HEK293T (cell line): ENCODE measurements at regions not wholly inside any gene's neighbourhood (a gene's known extent, or its start where the extent isn't known, plus 50 kb on each side); places are given as distances from the start of the nearest gene placed in this dataset.

ENCODE experiments used
- CTCF ChIA-PET: fragments of 350-600 bp; formaldehyde crosslinking; extraction: SDS; loops from one replicate; lab custom pipeline; 2021; ENCODE audit warnings: antibody characterized with exemption, inconsistent platforms; lab: Yijun Ruan, JAX
- POLR2A ChIA-PET: fragments of 350-600 bp; formaldehyde crosslinking; extraction: SDS; loops from one replicate; lab custom pipeline; 2020; ENCODE audit warnings: antibody characterized with exemption, inconsistent platforms; lab: Yijun Ruan, JAX
- DNase-seq: peaks from one replicate; pipeline ENCODE4 v3.0.0; 2012; ENCODE audit warnings: mixed read lengths; ENCODE audit errors: extremely low spot score
- ARNT ChIP-seq: fragments of 450-650 bp; IDR thresholded peaks from 2 replicates; pipeline ENCODE4 v1.6.1; 2017; ENCODE audit warnings: mild to moderate bottlenecking
- BHLHE40 ChIP-seq: fragments of 450-650 bp; IDR thresholded peaks from 2 replicates; pipeline ENCODE4 v1.6.1; 2016; ENCODE audit warnings: mild to moderate bottlenecking, moderate library complexity, borderline replicate concordance
- CTBP1 ChIP-seq: fragments of 450-650 bp; IDR thresholded peaks from 2 replicates; pipeline ENCODE4 v1.6.1; 2016; ENCODE audit warnings: borderline replicate concordance
- ELF4 ChIP-seq: fragments of 450-650 bp; IDR thresholded peaks from 2 replicates; pipeline ENCODE4 v1.6.1; 2017; ENCODE audit warnings: antibody characterized with exemption
- FOXA1 ChIP-seq: fragments of 450-650 bp; IDR thresholded peaks from 2 replicates; pipeline ENCODE4 v1.6.1; 2016; ENCODE audit warnings: mild to moderate bottlenecking
- FOXK2 ChIP-seq: fragments of 450-650 bp; IDR thresholded peaks from 2 replicates; pipeline ENCODE4 v1.6.1; 2016; ENCODE audit warnings: mild to moderate bottlenecking
- FOXM1 ChIP-seq: fragments of 450-650 bp; IDR thresholded peaks from 2 replicates; pipeline ENCODE4 v1.6.1; 2017; ENCODE audit warnings: mild to moderate bottlenecking, borderline replicate concordance
- HDGF ChIP-seq: fragments of 450-650 bp; IDR thresholded peaks from 2 replicates; pipeline ENCODE4 v1.6.1; 2017; ENCODE audit warnings: antibody characterized with exemption, borderline replicate concordance
- L3MBTL2 ChIP-seq: fragments of 450-650 bp; conservative IDR thresholded peaks from 2 replicates; pipeline ENCODE4 v1.6.1; 2016; ENCODE audit warnings: mild to moderate bottlenecking
- LEF1 ChIP-seq: fragments of 450-650 bp; IDR thresholded peaks from 2 replicates; pipeline ENCODE4 v1.6.1; 2017; ENCODE audit warnings: mild to moderate bottlenecking, borderline replicate concordance
- SP1 ChIP-seq: fragments of 450-650 bp; IDR thresholded peaks from 2 replicates; pipeline ENCODE4 v1.6.1; 2017
- SUZ12 ChIP-seq: fragments of 450-650 bp; IDR thresholded peaks from 2 replicates; pipeline ENCODE4 v1.6.1; 2016; ENCODE audit warnings: mild to moderate bottlenecking
- TARDBP ChIP-seq: fragments of 450-650 bp; IDR thresholded peaks from 2 replicates; pipeline ENCODE4 v1.6.1; 2016
- ZNF384 ChIP-seq: fragments of 450-650 bp; IDR thresholded peaks from 2 replicates; pipeline ENCODE4 v1.6.1; 2016
- TF ChIP-seq, protein P1 (sequence below): fragments of 450-650 bp; IDR thresholded peaks from 2 replicates; pipeline ENCODE4 v1.6.1; 2016

DNA sequence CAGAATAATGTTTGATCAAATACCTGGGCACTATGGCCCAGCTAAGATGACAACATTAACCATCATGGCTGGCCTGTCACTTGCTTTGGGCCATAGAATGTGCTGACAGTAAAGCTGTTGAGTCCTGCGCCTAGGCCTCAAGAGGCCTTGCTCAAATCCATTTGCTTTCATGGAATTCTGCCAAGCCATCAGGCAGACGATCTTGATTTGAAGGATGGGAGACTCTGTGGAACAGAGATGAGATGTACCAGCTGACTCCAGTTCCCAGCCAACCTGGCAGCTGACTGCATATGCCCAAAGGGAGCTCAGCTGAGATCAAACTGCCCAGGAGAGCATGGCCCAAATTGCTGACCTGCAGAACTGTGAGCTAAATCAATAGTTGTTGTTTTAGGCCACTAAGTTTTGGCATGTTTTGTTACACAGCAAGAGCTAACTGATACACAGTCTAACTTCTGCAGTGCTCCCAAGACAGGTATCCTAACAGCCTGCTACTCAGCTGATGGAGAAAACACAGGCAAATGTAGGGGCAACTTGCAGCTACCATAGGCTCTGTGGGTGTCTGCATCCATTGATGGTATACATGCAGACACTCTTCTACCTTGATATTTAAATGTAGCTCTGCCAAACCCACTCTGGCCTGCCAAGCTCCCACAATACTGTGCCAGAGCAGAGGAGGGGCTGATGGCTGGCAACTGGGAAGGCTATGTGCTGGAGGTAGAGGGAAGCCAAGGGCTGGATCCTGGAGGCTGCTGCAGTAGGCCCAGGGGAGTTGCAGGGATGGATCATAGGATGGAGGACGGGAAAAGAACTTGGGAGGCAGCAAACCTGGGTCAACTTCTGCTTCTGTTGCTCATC lies 55.2 kb upstream of the RNF24 start:
- CTCF ChIA-PET = interaction anchor here (0.7 to 1.6 kb wide), 2 partner anchors 52 to 253 kb away, joined by 3 to 6 read pairs; no protein-coding TSS in a partner anchor
- no peak for TF ChIP-seq FOXA1
- TF ChIP-seq SUZ12 = no peak
- no peak for TF ChIP-seq CTBP1
- TF ChIP-seq ARNT = no peak
- no peak for TF ChIP-seq BHLHE40
- TF ChIP-seq ZNF384 = no peak
- TF ChIP-seq L3MBTL2 = no peak
- POLR2A ChIA-PET = no interaction called here
- no peak for DNase-seq

DNA sequence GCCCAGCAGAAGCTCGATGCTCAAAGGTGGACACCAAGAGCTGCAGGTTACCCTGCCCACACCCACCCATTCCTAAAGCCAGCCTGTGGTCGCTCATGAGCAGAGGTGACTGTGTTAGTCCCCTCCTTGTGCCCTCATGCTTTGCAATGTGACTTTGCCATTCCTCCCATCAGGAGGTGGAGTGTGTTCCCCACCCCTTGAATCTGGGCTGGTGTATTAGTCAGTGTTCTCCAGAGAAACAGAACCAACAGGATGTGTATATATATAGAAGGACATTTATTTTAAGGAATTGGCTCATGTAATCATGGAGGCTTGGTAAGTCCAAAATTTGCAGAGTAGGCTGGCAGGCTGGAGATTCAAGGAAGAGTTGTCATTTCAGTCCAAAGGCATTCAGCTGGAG lies 54.4 kb upstream of the RNF24 start:
- CTCF ChIA-PET = no interaction called here
- TF ChIP-seq ZNF384 (no peak), ELF4 (no peak), FOXM1 (no peak), HDGF (no peak), ARNT (no peak), TARDBP (no peak), LEF1 (no peak), BHLHE40 (no peak)
- TF ChIP-seq, protein P1, sequence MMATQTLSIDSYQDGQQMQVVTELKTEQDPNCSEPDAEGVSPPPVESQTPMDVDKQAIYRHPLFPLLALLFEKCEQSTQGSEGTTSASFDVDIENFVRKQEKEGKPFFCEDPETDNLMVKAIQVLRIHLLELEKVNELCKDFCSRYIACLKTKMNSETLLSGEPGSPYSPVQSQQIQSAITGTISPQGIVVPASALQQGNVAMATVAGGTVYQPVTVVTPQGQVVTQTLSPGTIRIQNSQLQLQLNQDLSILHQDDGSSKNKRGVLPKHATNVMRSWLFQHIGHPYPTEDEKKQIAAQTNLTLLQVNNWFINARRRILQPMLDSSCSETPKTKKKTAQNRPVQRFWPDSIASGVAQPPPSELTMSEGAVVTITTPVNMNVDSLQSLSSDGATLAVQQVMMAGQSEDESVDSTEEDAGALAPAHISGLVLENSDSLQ = no peak
- DNase-seq = no peak
- POLR2A ChIA-PET = no interaction called here

DNA sequence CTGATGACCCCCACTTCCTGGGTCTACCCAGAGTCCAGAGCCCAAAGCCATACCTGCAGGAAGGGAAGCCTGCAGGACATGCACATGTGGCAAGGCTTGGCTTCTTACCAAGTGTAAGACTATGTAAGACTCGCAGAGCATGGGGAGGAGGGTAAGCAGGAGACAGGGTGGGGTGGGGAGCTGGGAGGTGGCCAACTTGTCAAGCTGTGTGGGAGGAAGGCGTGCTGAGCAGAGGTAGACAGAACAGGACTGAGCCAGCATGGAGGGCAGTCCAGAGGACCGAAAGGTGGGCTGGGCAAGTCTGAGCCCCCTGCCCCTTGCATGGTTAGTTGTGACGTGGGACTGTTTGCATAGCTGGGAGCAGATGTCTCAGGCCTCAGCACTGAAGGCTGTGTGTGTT lies 53.4 kb upstream of the RNF24 start:
- POLR2A ChIA-PET = no interaction called here
- TF ChIP-seq ZNF384 = no peak
- TF ChIP-seq, protein P1 = no peak
- TF ChIP-seq CTBP1 = no peak
- CTCF ChIA-PET = no interaction called here
- no peak for DNase-seq

DNA sequence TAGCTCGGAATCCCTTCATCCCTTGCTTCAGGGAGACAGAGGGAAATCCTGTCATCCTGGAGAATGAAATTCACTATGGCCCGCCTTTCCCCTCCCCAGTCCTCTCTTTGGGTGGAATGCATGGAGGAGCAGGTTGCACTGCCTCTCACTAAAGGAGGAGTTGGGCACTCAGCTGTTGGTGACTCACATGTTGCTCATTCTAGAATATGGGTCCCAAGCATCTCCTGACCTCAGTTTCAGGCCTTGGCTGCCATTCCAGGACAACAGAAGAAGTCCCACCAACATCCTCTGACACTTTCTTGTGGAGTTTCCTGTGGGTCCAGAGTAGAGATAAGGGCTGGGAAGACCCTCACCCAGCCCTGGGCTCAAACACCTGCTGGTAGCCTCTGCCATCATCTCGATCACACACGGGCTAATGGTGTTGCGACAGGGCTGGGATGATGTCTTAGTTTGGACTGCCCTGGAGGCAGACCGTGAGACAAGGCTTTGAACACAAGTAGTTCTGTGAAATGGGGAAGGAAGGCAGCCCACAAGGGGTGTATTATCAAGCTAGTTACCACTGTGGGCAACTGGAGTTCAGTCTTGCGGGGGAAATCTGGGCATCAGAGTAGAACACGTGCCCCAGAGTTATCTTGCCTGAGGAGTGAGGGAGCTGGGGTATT lies 52.4 kb upstream of the RNF24 start:
- DNase-seq = no peak
- no peak for TF ChIP-seq FOXA1
- TF ChIP-seq SP1 = no peak
- no peak for TF ChIP-seq FOXK2
- TF ChIP-seq, protein P1 = no peak
- TF ChIP-seq TARDBP = no peak
- TF ChIP-seq LEF1 = no peak
- TF ChIP-seq CTBP1 = no peak
- TF ChIP-seq SUZ12 = no peak
- no peak for TF ChIP-seq HDGF
- no peak for TF ChIP-seq ARNT
- POLR2A ChIA-PET = no interaction called here
- CTCF ChIA-PET = interaction anchor here (0.5 to 0.6 kb wide), 2 partner anchors 55 to 106 kb away, joined by 3 read pairs; no protein-coding TSS in a partner anchor

DNA sequence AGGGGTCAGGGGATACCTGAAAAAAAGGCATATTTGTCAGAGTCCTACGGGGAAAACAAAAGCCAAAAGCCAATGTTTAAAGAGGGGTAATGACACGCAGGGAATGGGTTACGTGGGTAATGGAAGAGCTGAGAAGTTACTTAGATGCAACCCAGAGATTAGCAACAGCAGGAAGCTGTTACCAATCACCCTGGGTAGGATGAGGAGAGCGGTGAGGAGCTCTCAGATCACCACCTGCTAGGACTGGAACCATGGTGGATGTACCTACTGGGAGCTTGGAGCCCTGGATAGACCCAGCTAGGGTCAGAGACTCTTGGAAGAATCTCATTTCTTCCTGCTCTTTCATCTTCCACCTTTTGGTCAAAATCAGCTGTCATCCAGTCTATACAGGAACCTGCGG lies 51.2 kb upstream of the RNF24 start:
- DNase-seq = no peak
- ChIA-PET POLR2A (no interaction called here), CTCF (interaction anchor here (0.6 kb wide), 1 partner anchor 674 kb away, joined by 3 read pairs; no protein-coding TSS in a partner anchor)
- TF ChIP-seq CTBP1 = no peak

DNA sequence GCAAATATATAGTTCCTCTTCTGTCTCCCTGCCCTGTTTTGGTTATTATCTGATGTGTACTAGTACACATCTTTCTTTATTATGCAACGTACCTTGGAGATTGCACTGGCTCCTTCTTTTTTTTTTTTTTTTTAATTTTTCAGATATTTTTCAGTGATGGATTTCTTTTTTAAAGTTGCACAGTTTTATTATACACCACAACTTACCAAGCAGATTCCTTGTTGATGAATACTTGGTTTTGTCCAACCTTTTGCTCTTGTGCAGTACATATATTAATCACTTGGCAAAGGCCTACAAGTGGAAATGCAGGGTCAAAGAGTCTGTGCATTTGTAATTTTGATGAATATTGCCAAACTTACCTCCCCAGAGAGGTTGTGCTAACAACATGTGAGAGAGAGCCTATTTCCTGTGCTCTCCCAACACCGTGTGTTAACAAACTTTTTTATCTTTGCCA lies 50.1 kb upstream of the RNF24 start:
- TF ChIP-seq TARDBP (no peak), SP1 (no peak), SUZ12 (no peak), L3MBTL2 (no peak), FOXK2 (no peak), BHLHE40 (no peak), FOXA1 (no peak), ELF4 (no peak), LEF1 (no peak), HDGF (no peak), ZNF384 (no peak), CTBP1 (no peak)
- TF ChIP-seq, protein P1 = no peak
- CTCF ChIA-PET = no interaction called here
- DNase-seq = no peak
- POLR2A ChIA-PET = no interaction called here
